ENCODE measurements at regions not wholly inside any gene's neighbourhood (a gene's known extent, or its start where the extent isn't known, plus 50 kb on each side); places are given as distances from the start of the nearest gene placed in this dataset.

GRCh38 chr3:30510596-30510995 is 95.8 kb upstream of the TGFBR2 start:
- ATAC-seq (no peak), DNase-seq (no peak)
- Mint-ChIP-seq H3K9me3 (ENCODE audit: low read depth) (no peaks in the 10 kb centered on the region), H3K27ac (no peak overlapping the region), H3K4me1 (peaks cover 3% of the 10 kb centered on the region), H3K36me3 (peaks cover 2% of the 10 kb centered on the region), H3K27me3 (no peaks in the 10 kb centered on the region), H3K4me3 (no peak overlapping the region)
- CTCF ChIA-PET: no interaction called here

- Mint-ChIP-seq H3K36me3 (peaks cover 2% of the 10 kb centered on the region), H3K9me3 (ENCODE audit: low read depth) (no peaks in the 10 kb centered on the region), H3K4me1 (peaks cover 3% of the 10 kb centered on the region), H3K27ac (no peak overlapping the region), H3K4me3 (no peak overlapping the region), H3K27me3 (no peaks in the 10 kb centered on the region)
- ATAC-seq: no peak
- CTCF ChIA-PET: no interaction called here
- no peak for DNase-seq
Observed at GRCh38 chr3:30511524-30512251, 94.7 kb upstream of the TGFBR2 start.

DNA sequence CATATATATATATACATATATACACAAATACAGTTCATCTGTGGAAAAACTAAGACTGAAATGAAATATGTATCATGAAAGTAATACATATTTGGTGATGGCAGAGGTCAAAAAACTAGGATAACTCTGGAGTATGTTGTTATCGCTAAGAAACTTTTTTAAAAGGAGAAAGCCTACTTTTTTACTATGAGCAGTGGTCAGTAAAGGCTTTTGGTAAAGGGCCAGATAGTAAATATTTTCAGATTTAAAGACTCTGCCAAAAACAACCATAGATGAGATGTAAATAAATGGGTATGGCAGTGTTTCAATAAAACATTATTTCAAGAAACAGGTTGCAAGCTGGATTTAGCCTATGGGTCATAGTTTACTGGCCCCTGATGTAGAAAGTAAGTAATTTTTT is 93.8 kb upstream of the TGFBR2 start:
- DNase-seq (no peak), ATAC-seq (no peak)
- no peaks in the 10 kb centered on the region for H3K9me3 Mint-ChIP-seq (ENCODE audit: low read depth)
- H3K4me3 Mint-ChIP-seq: no peak overlapping the region
- H3K4me1 Mint-ChIP-seq: peaks cover 5% of the 10 kb centered on the region
- no peak overlapping the region for H3K27ac Mint-ChIP-seq
- CTCF ChIA-PET: interaction anchor here (1.1 kb wide), 1 partner anchor 313 kb away, joined by 6 read pairs; no protein-coding TSS in a partner anchor
- H3K27me3 Mint-ChIP-seq: no peaks in the 10 kb centered on the region
- peaks cover 2% of the 10 kb centered on the region for H3K36me3 Mint-ChIP-seq

GRCh38 chr3:30513374-30514152 is 92.8 kb upstream of the TGFBR2 start:
- Mint-ChIP-seq H3K27ac (no peak overlapping the region), H3K4me3 (no peak overlapping the region), H3K36me3 (peaks cover 2% of the 10 kb centered on the region), H3K4me1 (peaks cover 15% of the 10 kb centered on the region), H3K9me3 (ENCODE audit: low read depth) (no peaks in the 10 kb centered on the region), H3K27me3 (no peaks in the 10 kb centered on the region)
- CTCF ChIA-PET: interaction anchor here (1.1 kb wide), 1 partner anchor 314 kb away, joined by 6 read pairs; no protein-coding TSS in a partner anchor
- ATAC-seq: no peak
- no peak for DNase-seq

GRCh38 chr3:30516238-30516637 is 90.2 kb upstream of the TGFBR2 start:
- peaks cover 2% of the 10 kb centered on the region for H3K36me3 Mint-ChIP-seq
- H3K4me3 Mint-ChIP-seq: no peak overlapping the region
- ATAC-seq: no peak
- no peaks in the 10 kb centered on the region for H3K27me3 Mint-ChIP-seq
- no peak for DNase-seq
- no peak overlapping the region for H3K27ac Mint-ChIP-seq
- peaks cover 19% of the 10 kb centered on the region for H3K4me1 Mint-ChIP-seq
- CTCF ChIA-PET: no interaction called here
- H3K9me3 Mint-ChIP-seq (ENCODE audit: low read depth): no peaks in the 10 kb centered on the region

DNA sequence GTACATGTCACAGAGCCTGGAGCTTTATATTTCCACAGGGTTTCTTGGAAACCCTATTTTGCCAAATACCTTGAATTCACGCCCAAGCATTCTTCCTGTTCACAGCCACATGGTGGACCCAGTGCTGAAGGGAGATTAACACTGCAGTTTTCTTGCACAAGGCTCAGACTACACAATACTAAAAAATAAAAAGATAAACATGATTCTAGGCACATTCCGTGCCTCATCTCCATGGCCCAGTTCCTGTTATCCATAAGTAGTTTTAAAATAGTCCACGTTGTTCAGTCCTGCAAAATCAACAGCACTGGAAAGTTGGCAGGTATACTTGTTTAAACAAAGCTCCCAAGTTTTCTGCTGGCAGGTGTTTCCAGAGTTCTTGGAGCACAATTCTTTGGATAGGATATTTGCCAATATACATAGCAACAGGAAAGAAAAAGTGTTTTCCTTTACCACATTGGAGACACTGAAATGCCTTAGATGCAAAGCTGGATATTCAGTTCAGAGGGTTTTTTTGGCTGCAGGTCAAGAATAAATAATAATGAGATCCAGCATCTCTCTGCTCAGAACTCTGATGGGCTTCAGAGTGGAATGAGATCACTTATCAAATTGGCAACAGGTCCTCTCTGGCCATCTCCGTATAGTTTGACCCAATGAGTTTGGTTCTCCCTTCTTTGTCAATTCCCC is 88.1 kb upstream of the TGFBR2 start:
- Mint-ChIP-seq H3K27me3 (no peaks in the 10 kb centered on the region), H3K4me1 (peaks cover 16% of the 10 kb centered on the region), H3K9me3 (ENCODE audit: low read depth) (no peaks in the 10 kb centered on the region), H3K27ac (no peak overlapping the region), H3K36me3 (peaks cover 2% of the 10 kb centered on the region), H3K4me3 (no peak overlapping the region)
- DNase-seq (no peak), ATAC-seq (no peak)
- CTCF ChIA-PET: interaction anchor here (1.2 to 1.3 kb wide), 3 partner anchors 62 to 175 kb away, joined by 3 to 5 read pairs (median 3); no protein-coding TSS in a partner anchor

GRCh38 chr3:30518872-30519271 is 87.5 kb upstream of the TGFBR2 start:
- CTCF ChIA-PET: interaction anchor here (1.3 kb wide), 1 partner anchor 174 kb away, joined by 3 read pairs; no protein-coding TSS in a partner anchor
- ATAC-seq (no peak), DNase-seq (no peak)
- H3K4me1 Mint-ChIP-seq: peaks cover 16% of the 10 kb centered on the region
- H3K27me3 Mint-ChIP-seq: no peaks in the 10 kb centered on the region
- H3K9me3 Mint-ChIP-seq (ENCODE audit: low read depth): no peaks in the 10 kb centered on the region
- H3K4me3 Mint-ChIP-seq: no peak overlapping the region
- no peak overlapping the region for H3K27ac Mint-ChIP-seq
- H3K36me3 Mint-ChIP-seq: peaks cover 2% of the 10 kb centered on the region

DNA sequence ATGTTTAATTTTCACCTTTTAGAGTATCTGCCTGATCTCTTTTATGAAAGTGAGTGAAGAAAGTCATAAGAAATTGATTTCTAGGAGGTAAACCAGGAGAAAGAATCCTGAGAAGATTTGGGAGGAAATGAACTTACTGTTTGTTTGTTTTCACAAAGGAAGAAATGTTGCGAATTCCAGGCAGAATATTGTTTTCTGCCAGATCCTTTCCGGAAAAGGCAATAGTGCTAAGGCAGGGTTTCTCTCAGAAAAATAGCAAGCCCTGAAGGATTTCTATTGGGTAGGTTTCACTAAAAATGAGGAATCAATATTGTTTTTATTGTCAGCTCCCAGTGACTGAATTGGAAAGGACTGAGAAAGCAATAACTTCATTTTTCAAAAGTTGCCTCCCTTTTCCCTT is 85.7 kb upstream of the TGFBR2 start:
- H3K9me3 Mint-ChIP-seq (ENCODE audit: low read depth): no peaks in the 10 kb centered on the region
- no peaks in the 10 kb centered on the region for H3K27me3 Mint-ChIP-seq
- no peak overlapping the region for H3K27ac Mint-ChIP-seq
- H3K4me3 Mint-ChIP-seq: no peak overlapping the region
- CTCF ChIA-PET: no interaction called here
- peaks cover 1% of the 10 kb centered on the region for H3K36me3 Mint-ChIP-seq
- DNase-seq (no peak), ATAC-seq (no peak)
- H3K4me1 Mint-ChIP-seq: peaks cover 24% of the 10 kb centered on the region

GRCh38 chr3:30521156-30521715 is 85.2 kb upstream of the TGFBR2 start:
- Mint-ChIP-seq H3K27me3 (no peaks in the 10 kb centered on the region), H3K27ac (no peak overlapping the region), H3K9me3 (ENCODE audit: low read depth) (no peaks in the 10 kb centered on the region), H3K4me1 (peaks cover 24% of the 10 kb centered on the region), H3K4me3 (no peak overlapping the region), H3K36me3 (peaks cover 1% of the 10 kb centered on the region)
- CTCF ChIA-PET: no interaction called here
- DNase-seq (no peak), ATAC-seq (no peak)

- ATAC-seq (no peak), DNase-seq (no peak)
- no peaks in the 10 kb centered on the region for H3K9me3 Mint-ChIP-seq (ENCODE audit: low read depth)
- no peak overlapping the region for H3K4me3 Mint-ChIP-seq
- peaks cover 3% of the 10 kb centered on the region for H3K36me3 Mint-ChIP-seq
- CTCF ChIA-PET: no interaction called here
- H3K27ac Mint-ChIP-seq: no peak overlapping the region
- H3K27me3 Mint-ChIP-seq: no peaks in the 10 kb centered on the region
- peaks cover 23% of the 10 kb centered on the region for H3K4me1 Mint-ChIP-seq
Observed at GRCh38 chr3:30522476-30522875, 83.9 kb upstream of the TGFBR2 start.

DNA sequence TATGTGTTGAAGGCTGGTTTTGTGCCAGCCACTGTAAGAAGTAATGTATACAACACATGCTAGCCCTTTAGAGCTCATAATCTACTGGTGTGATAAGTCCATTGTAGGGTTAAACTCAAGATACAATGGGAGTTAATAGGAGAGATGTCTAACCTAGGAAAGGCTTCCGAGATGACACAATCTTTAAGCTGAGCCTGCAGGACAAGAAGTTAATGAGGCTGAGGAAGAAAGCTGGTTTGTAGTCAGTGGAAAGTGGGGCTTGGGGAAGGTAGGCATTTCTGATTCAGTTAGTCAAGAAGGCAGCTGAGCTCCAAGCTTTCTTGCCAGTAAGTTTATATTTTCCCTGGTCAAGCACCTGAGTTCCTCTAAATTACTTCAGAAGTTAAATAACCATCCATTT is 83.0 kb upstream of the TGFBR2 start:
- no peaks in the 10 kb centered on the region for H3K27me3 Mint-ChIP-seq
- no peaks in the 10 kb centered on the region for H3K9me3 Mint-ChIP-seq (ENCODE audit: low read depth)
- CTCF ChIA-PET: interaction anchor here (1.1 kb wide), 1 partner anchor 106 kb away, joined by 4 read pairs; no protein-coding TSS in a partner anchor
- ATAC-seq (no peak), DNase-seq (no peak)
- no peak overlapping the region for H3K27ac Mint-ChIP-seq
- H3K4me3 Mint-ChIP-seq: no peak overlapping the region
- peaks cover 3% of the 10 kb centered on the region for H3K36me3 Mint-ChIP-seq
- peaks cover 14% of the 10 kb centered on the region for H3K4me1 Mint-ChIP-seq

DNA sequence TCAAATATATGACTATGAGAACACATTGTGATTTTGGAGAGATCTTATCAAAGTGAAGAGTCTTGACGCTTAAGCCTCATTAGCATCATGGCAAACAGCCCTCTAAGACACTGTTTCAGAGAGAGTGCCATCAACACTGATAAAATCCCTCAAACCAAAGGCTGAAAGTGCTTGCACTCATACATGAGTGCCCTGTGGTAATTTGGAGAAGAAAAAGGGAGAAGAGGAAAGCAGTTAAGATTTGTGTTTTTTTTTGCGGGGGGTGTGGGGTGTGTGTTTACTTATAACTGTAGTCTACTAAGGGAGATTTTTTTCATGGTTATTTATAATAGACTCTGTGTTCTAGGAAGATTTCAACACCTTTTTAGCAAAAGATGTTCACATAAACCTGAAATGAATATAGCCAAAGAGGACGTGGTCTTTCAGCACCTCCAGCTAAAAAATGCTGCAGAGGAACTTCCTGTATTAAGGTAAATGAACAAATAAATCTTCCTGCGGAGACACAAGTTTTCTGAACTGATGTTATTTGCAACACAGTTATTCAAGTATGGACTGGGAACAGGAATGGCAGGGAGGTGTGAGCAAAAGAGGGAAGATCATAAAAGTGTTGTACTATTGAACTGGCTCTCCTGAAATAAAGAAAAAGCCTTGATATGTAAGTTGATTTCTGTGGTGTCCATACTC is 81.9 kb upstream of the TGFBR2 start:
- H3K27ac Mint-ChIP-seq: peak overlapping the region; percentile 24
- H3K27me3 Mint-ChIP-seq: no peaks in the 10 kb centered on the region
- ATAC-seq: no peak
- no peaks in the 10 kb centered on the region for H3K9me3 Mint-ChIP-seq (ENCODE audit: low read depth)
- H3K4me3 Mint-ChIP-seq: no peak overlapping the region
- CTCF ChIA-PET: no interaction called here
- no peak for DNase-seq
- peaks cover 8% of the 10 kb centered on the region for H3K4me1 Mint-ChIP-seq
- peaks cover 3% of the 10 kb centered on the region for H3K36me3 Mint-ChIP-seq

DNA sequence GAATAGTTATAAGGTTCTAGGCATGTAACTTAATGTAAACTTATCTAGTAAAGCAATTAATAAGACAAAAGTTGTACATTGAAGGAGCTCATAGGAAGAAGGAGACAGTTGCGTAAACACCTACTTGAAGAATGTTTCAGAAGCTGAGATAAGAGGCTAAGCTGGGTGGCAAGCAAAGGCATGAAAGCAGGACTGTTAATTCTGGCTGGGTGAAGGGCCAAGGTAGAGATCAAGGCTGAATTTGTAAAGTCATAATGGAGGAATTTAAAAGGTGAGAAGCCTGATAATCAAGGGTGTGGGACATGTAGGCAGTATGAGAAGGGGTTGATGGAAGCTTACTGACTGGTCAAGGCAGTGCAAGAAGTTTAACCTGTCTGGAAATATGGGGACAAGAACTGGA is 80.4 kb upstream of the TGFBR2 start:
- no peaks in the 10 kb centered on the region for H3K27me3 Mint-ChIP-seq
- CTCF ChIA-PET: interaction anchor here (1.2 kb wide), 1 partner anchor 206 kb away, joined by 3 read pairs; no protein-coding TSS in a partner anchor
- no peak for ATAC-seq

More for the DNA sequence above, 80.4 kb upstream of the TGFBR2 start:
- Mint-ChIP-seq H3K4me3 (no peak overlapping the region), H3K4me1 (peaks cover 8% of the 10 kb centered on the region), H3K27ac (no peak overlapping the region), H3K36me3 (peaks cover 3% of the 10 kb centered on the region), H3K9me3 (ENCODE audit: low read depth) (no peaks in the 10 kb centered on the region)
- no peak for DNase-seq
